Panc1 (cell line): ENCODE measurements at regions not wholly inside any gene's neighbourhood (a gene's known extent, or its start where the extent isn't known, plus 50 kb on each side); places are given as distances from the start of the nearest gene placed in this dataset.

Source experiments
- CTCF ChIP-seq: fragments of 450-650 bp; IDR thresholded peaks from 2 replicates; pipeline ENCODE4 v1.5.1; 2017; ENCODE audit warnings: mild to moderate bottlenecking
- REST ChIP-seq, 2 experiments: IDR thresholded peaks; 2 replicates each; pipeline ENCODE4 v1.6.1; 2011 to 2012; ENCODE audit warnings: low read depth in 2 of 2, control low read depth in 1 of 2, low read length in 1 of 2, mild to moderate bottlenecking in 1 of 2, moderate library complexity in 1 of 2; ENCODE audit not compliant: insufficient read depth in 1 of 2
- SIN3A ChIP-seq: IDR thresholded peaks from 2 replicates; pipeline ENCODE4 v1.6.1; 2012; ENCODE audit warnings: low read depth, mild to moderate bottlenecking, low read length, moderate library complexity, borderline replicate concordance; ENCODE audit not compliant: insufficient read depth
- TCF7L2 ChIP-seq: IDR thresholded peaks from 2 replicates; pipeline ENCODE4 v1.6.1; 2011; ENCODE audit warnings: mild to moderate bottlenecking, low read depth, low read length, inconsistent platforms

GRCh38 chr2:128446874-128447537, 128.3 kb upstream of the HS6ST1 start:
- TF ChIP-seq CTCF, result no peak
- no peak for TF ChIP-seq TCF7L2
- no peak for TF ChIP-seq REST (IDR thresholded peaks at IDR 0.05; ENCODE audit: insufficient read depth in 1 of 2, low read depth in 2 of 2, low read length in 1 of 2)
- TF ChIP-seq SIN3A, result no peak
